K562 (cell line): ENCODE measurements at regions not wholly inside any gene's neighbourhood (a gene's known extent, or its start where the extent isn't known, plus 50 kb on each side); places are given as distances from the start of the nearest gene placed in this dataset.

Experiments used
- ATAC-seq: fragments of 200-7000 bp; cut with Tn5 transposase; 3 replicates; pipeline ENCODE4 v1.9.1; 2020; ENCODE audit warnings: moderate library complexity
- BruUV-seq: library from RNA; stranded (reverse); fragments of 400-500 nt; replicated peaks from 2 replicates; lab custom pipeline; 2021; lab: Mats Ljungman, UMichigan
- CTCF ChIA-PET: fragments of 300-600 bp; formaldehyde crosslinking; extraction: SDS; loops from one replicate; lab custom pipeline; 2021; ENCODE audit warnings: low intra/inter-chr PET ratio; lab: Yijun Ruan, JAX
- POLR2A ChIA-PET: fragments of 300-600, 350-650 bp; sonication (Branson Sonifier 250); formaldehyde crosslinking; extraction: SDS; loops from one replicate; lab custom pipeline; 2021; ENCODE audit warnings: antibody characterized with exemption, inconsistent platforms; lab: Yijun Ruan, JAX
- DNase-seq, 4 experiments: peaks; one replicate each; pipeline versions ENCODE4 v3.0.0 to v3.0.0-alpha.2; 2011 to 2018; ENCODE audit warnings: low spot score in 3 of 4, mixed read lengths in 3 of 4; ENCODE audit errors: extremely low read depth in 1 of 4
- FAIRE-seq: peaks from 2 replicates; lab custom pipeline; 2011; peaks lifted over from hg19 to GRCh38; lab: Jason Lieb, UNC
- H2AFZ ChIP-seq: 2 replicates; pipeline ENCODE4 v1.6.0; 2011; ENCODE audit warnings: low read depth, low read length, control low read depth, inconsistent platforms
- H3K27ac ChIP-seq: fragments of 200-600 bp; 3 replicates; pipeline ENCODE4 v1.8.0; 2011; ENCODE audit warnings: low read depth, mild to moderate bottlenecking, control low read depth, inconsistent platforms, low read length, moderate library complexity, mixed read lengths; ENCODE audit errors: extremely low read depth
- H3K27me3 ChIP-seq, 2 experiments: fragments of 300-600 bp in 1 of 2; 2 replicates in 1 of 2; 3 replicates in 1 of 2; pipeline versions ENCODE4 v1.6.0 to v1.8.0; 2011; ENCODE audit warnings: inconsistent platforms in 2 of 2, low read length in 2 of 2, mild to moderate bottlenecking in 1 of 2, mixed read lengths in 1 of 2, moderate library complexity in 1 of 2; ENCODE audit not compliant: control insufficient read depth in 2 of 2, insufficient read depth in 2 of 2
- H3K36me3 ChIP-seq: fragments of 300-600 bp; 3 replicates; pipeline ENCODE4 v1.8.0; 2011; ENCODE audit warnings: mild to moderate bottlenecking, low read length, inconsistent platforms; ENCODE audit not compliant: control insufficient read depth, insufficient read depth
- H3K4me1 ChIP-seq, 2 experiments: fragments of 200-600 bp in 1 of 2; replicated peaks in 1 of 2; 2 replicates in 1 of 2; 3 replicates in 1 of 2; pipeline versions ENCODE4 v1.5.1 to v1.8.0; 2011; ENCODE audit warnings: inconsistent platforms in 2 of 2, low read length in 2 of 2, mild to moderate bottlenecking in 1 of 2, mixed read lengths in 1 of 2, moderate library complexity in 1 of 2; ENCODE audit not compliant: control insufficient read depth in 2 of 2, insufficient read depth in 2 of 2
- H3K4me2 ChIP-seq: 2 replicates; pipeline ENCODE4 v1.6.1; 2011; ENCODE audit warnings: low read length, control low read depth, inconsistent platforms, mixed read lengths; ENCODE audit not compliant: insufficient read depth
- H3K4me3 ChIP-seq: fragments of 200-600 bp; sonication (generic), shearing (Covaris generic); 2 replicates; pipeline ENCODE4 v1.5.1; 2016; ENCODE audit warnings: control low read depth, inconsistent platforms
- H3K79me2 ChIP-seq: fragments of 200-600 bp; 3 replicates; pipeline ENCODE4 v1.8.0; 2011; ENCODE audit warnings: low read length, inconsistent platforms; ENCODE audit not compliant: control insufficient read depth, insufficient read depth
- H3K9ac ChIP-seq, 2 experiments: 2 replicates each; pipeline versions ENCODE4 v1.6.0 to v1.6.1; 2011; ENCODE audit warnings: low read depth in 2 of 2, low read length in 2 of 2, control low read depth in 1 of 2, inconsistent platforms in 1 of 2, mild to moderate bottlenecking in 1 of 2, mixed read lengths in 1 of 2; ENCODE audit not compliant: insufficient read depth in 1 of 2
- H3K9me1 ChIP-seq: one replicate; pipeline ENCODE4 v1.6.0; 2011; ENCODE audit warnings: inconsistent platforms, mild to moderate bottlenecking, low read length, moderate library complexity; ENCODE audit not compliant: control insufficient read depth, insufficient read depth
- H3K9me3 ChIP-seq: replicated peaks from 2 replicates; pipeline ENCODE4 v1.5.1; 2011; ENCODE audit warnings: low read depth, low read length, inconsistent platforms; ENCODE audit not compliant: control insufficient read depth, insufficient read depth
- H4K20me1 ChIP-seq: replicated peaks from 2 replicates; pipeline ENCODE4 v1.6.1; 2011; ENCODE audit warnings: low read length, inconsistent platforms, mixed read lengths; ENCODE audit not compliant: control insufficient read depth, insufficient read depth
- ATF1 ChIP-seq, 2 experiments: fragments of 450-650 bp in 1 of 2; IDR thresholded peaks; 2 replicates each; pipeline ENCODE4 v1.6.1; 2016; ENCODE audit warnings: missing compliant biosample characterization in 1 of 2, missing genetic modification characterization in 1 of 2
- ETV6 ChIP-seq, 3 experiments: fragments of 150-350 bp in 1 of 3; sonication (generic) in 1 of 3; formaldehyde crosslinking in 1 of 3; IDR thresholded peaks; 2 replicates each; pipeline versions ENCODE4 v1.6.1 to v1.8.0; 2014 to 2022; ENCODE audit warnings: borderline replicate concordance in 2 of 3, low read depth in 2 of 3, antibody characterized with exemption in 1 of 3, low read length in 1 of 3, mild to moderate bottlenecking in 1 of 3, missing genetic modification reagents in 1 of 3
- YBX1 ChIP-seq: fragments of 450-650 bp; IDR thresholded peaks from 2 replicates; pipeline ENCODE4 v1.7.1; 2016; ENCODE audit warnings: mild to moderate bottlenecking
- WGBS: fragments of 100-300 bp; shearing (Covaris generic); methylation state at CpG from one replicate; pipeline ENCODE4 v1.1.6; 2016; ENCODE audit warnings: low coverage, mixed read lengths; ENCODE audit not compliant: insufficient coverage; ENCODE audit errors: missing lambda C conversion rate; 5-methylcytosine and 5-hydroxymethylcytosine counted together
- in situ Hi-C: fragments of 300-500 bp; cut with MboI; formaldehyde crosslinking; loops from 4 replicates; pipeline ENCODE4 v1.15.0; 2018; ENCODE audit warnings: inconsistent platforms, mixed read lengths
- intact Hi-C: fragments of 100-400 bp; cut with micrococcal nuclease; formaldehyde crosslinking; loops from 2 replicates; pipeline ENCODE4 v1.14.2; 2022
- TF ChIP-seq, protein P1 (sequence below): fragments of 450-650 bp; conservative IDR thresholded peaks from 2 replicates; pipeline ENCODE4 v1.6.1; 2016; ENCODE audit warnings: missing genetic modification characterization, low read depth, mild to moderate bottlenecking, control low read depth, missing compliant biosample characterization
- TF ChIP-seq, protein P2 (sequence below): fragments of 250-450 bp; sonication (Bioruptor Pico); IDR thresholded peaks from 2 replicates; pipeline ENCODE4 v1.6.1; 2021; ENCODE audit warnings: mild to moderate bottlenecking

DNA sequence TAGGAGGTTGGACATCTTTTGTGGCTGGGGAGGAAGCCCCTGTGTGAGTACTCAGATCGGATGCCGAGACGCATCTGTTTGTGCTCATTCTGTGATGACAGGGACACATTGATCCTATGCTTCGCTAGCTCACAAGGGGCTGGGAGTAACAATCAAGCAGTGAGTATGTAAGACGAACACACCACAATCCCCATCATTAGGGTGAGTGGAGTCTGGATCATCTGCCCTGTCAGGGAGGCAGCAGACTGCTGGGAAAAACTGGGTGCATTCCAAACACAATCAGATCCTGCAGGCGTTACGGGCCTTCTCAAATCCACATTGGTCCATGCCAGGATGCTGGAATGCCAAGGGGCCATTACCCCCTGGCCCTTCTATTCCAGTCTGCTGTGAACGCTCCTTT is 64.1 kb upstream of the TSHZ3 start:
- H3K27me3 ChIP-seq, result peaks cover 0 to 6% of the 10 kb centered on the region in 2 experiments; a peak in 1 of 5 replicates
- no peaks in the 10 kb centered on the region for H3K79me2 ChIP-seq
- no peak for FAIRE-seq
- H4K20me1 ChIP-seq, result peaks cover 4% of the 10 kb centered on the region; the same call in 1 of the 2 replicates
- no peak for TF ChIP-seq ATF1 (CRISPR knock-in tag; IDR thresholded peaks at IDR 0.05)
- TF ChIP-seq ATF1 (tag; IDR thresholded peaks at IDR 0.05), result no peak
- no peak for TF ChIP-seq YBX1
- TF ChIP-seq, protein P1, sequence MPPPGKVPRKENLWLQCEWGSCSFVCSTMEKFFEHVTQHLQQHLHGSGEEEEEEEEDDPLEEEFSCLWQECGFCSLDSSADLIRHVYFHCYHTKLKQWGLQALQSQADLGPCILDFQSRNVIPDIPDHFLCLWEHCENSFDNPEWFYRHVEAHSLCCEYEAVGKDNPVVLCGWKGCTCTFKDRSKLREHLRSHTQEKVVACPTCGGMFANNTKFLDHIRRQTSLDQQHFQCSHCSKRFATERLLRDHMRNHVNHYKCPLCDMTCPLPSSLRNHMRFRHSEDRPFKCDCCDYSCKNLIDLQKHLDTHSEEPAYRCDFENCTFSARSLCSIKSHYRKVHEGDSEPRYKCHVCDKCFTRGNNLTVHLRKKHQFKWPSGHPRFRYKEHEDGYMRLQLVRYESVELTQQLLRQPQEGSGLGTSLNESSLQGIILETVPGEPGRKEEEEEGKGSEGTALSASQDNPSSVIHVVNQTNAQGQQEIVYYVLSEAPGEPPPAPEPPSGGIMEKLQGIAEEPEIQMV (tag), result no peak
- TF ChIP-seq, protein P2, sequence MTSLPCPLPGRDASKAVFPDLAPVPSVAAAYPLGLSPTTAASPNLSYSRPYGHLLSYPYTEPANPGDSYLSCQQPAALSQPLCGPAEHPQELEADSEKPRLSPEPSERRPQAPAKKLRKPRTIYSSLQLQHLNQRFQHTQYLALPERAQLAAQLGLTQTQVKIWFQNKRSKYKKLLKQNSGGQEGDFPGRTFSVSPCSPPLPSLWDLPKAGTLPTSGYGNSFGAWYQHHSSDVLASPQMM (CRISPR knock-in tag), result no peak
- no peak for TF ChIP-seq ETV6 (IDR thresholded peaks at IDR 0.05; ENCODE audit: borderline replicate concordance in 1 of 2, low read depth in 2 of 2, low read length in 1 of 2)
- TF ChIP-seq ETV6 (CRISPR knock-in tag; IDR thresholded peaks at IDR 0.05; ENCODE audit: borderline replicate concordance), result no peak
- ChIA-PET CTCF (no interaction called here), POLR2A (no interaction called here)
- no peaks in the 10 kb centered on the region for H3K9me3 ChIP-seq
- H3K4me3 ChIP-seq, result no peak overlapping the region
- DNase-seq, result no peak
- H3K9me1 ChIP-seq, result no peaks in the 10 kb centered on the region
- no peak for ATAC-seq
- H2AFZ ChIP-seq, result no peak overlapping the region
- BruUV-seq, result no TSS peak
- in situ Hi-C loops (no loop called here), intact Hi-C loops (no loop called here)
- H3K4me2 ChIP-seq, result no peak overlapping the region
- H3K27ac ChIP-seq, result no peak overlapping the region
- no peaks in the 10 kb centered on the region for H3K4me1 ChIP-seq
- 0% methylated on average over 8 of the region's 8 CpGs for WGBS
- H3K9ac ChIP-seq, result no peak overlapping the region
- no peaks in the 10 kb centered on the region for H3K36me3 ChIP-seq
